SK-N-DZ (cell line): ENCODE measurements at regions not wholly inside any gene's neighbourhood (a gene's known extent, or its start where the extent isn't known, plus 50 kb on each side); places are given as distances from the start of the nearest gene placed in this dataset.
"Not testable (repeated sequence)": the region's sequence is repeated elsewhere in the genome, so short reads cannot be mapped to it uniquely, and the experiment has no call there.

Experiments used
- DNase-seq: peaks from one replicate; pipeline ENCODE4 v3.0.0-alpha.2; 2015; ENCODE audit warnings: low spot score

GRCh38 chr12:94862421-94862820 lies 141.1 kb downstream of the NDUFA12 start:
- no peak for DNase-seq

- no peak for DNase-seq
These were observed 147.2 kb downstream of the NDUFA12 start for GRCh38 chr12:94856324-94856723.

- DNase-seq = no peak
These were observed 147.6 kb downstream of the NDUFA12 start for GRCh38 chr12:94855853-94856252.

GRCh38 chr12:94851396-94852028 lies 152.0 kb downstream of the NDUFA12 start:
- no peak for DNase-seq

- DNase-seq = no peak
These were observed 154.0 kb downstream of the NDUFA12 start for GRCh38 chr12:94849411-94849976.

GRCh38 chr12:94848966-94849365 lies 154.5 kb downstream of the NDUFA12 start:
- DNase-seq = no peak

GRCh38 chr12:94845110-94845509 lies 158.4 kb downstream of the NDUFA12 start:
- DNase-seq = no peak

GRCh38 chr12:94844452-94844851 lies 159.0 kb downstream of the NDUFA12 start:
- peak; percentile 18 for DNase-seq

GRCh38 chr12:94841904-94842610 lies 161.4 kb downstream of the NDUFA12 start:
- DNase-seq = no peak

- no peak for DNase-seq
These were observed 162.3 kb downstream of the NDUFA12 start for GRCh38 chr12:94841177-94841576.

GRCh38 chr12:94839347-94839746 lies 164.2 kb downstream of the NDUFA12 start:
- DNase-seq = no peak

GRCh38 chr12:94836952-94837670 lies 166.4 kb downstream of the NDUFA12 start:
- not testable (repeated sequence) for DNase-seq

GRCh38 chr12:94834036-94834625 lies 169.4 kb downstream of the NDUFA12 start:
- DNase-seq = no peak

GRCh38 chr12:94832780-94833681 lies 170.5 kb downstream of the NDUFA12 start:
- DNase-seq = peak; percentile 94

GRCh38 chr12:94832105-94832504 lies 171.4 kb downstream of the NDUFA12 start:
- DNase-seq = no peak

- DNase-seq = no peak
These were observed 172.3 kb downstream of the NDUFA12 start for GRCh38 chr12:94831081-94831751.

- no peak for DNase-seq
These were observed 173.9 kb downstream of the NDUFA12 start for GRCh38 chr12:94829552-94829951.

GRCh38 chr12:94819011-94819410 lies 168.7 kb upstream of the TMCC3 start:
- no peak for DNase-seq

- DNase-seq = no peak
These were observed 167.3 kb upstream of the TMCC3 start for GRCh38 chr12:94817695-94818075.

GRCh38 chr12:94817201-94817600 lies 166.8 kb upstream of the TMCC3 start:
- not testable (repeated sequence) for DNase-seq
